T-helper 9 cell (primary cell): ENCODE measurements at regions not wholly inside any gene's neighbourhood (a gene's known extent, or its start where the extent isn't known, plus 50 kb on each side); places are given as distances from the start of the nearest gene placed in this dataset.
"Not testable (repeated sequence)": the region's sequence is repeated elsewhere in the genome, so short reads cannot be mapped to it uniquely, and the experiment has no call there.

ENCODE experiments used
- DNase-seq: peaks from one replicate; pipeline ENCODE4 v3.0.0-alpha.2; 2020

- no peak for DNase-seq
Observed at GRCh38 chr3:152583963-152584362, 251.0 kb upstream of the P2RY1 start.

DNA sequence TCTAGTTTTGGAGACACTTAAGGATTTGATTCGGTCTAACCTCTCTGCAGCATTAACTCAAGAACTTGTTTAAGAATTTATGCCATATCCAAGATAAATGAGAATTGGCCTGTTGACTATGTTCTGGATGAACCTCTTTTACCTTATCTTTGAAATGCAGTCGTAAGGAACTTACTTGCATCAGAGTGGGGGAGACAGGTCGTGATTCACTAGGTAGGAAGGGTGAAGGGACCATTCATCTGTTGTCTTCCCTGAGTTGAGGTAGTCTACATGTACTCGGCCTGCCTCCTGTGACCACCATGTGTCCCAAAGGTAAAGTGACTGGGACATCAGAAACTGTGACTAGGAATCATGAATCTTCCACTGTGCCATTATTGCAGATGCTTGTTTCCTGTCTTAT is 248.0 kb upstream of the P2RY1 start:
- no peak for DNase-seq

DNA sequence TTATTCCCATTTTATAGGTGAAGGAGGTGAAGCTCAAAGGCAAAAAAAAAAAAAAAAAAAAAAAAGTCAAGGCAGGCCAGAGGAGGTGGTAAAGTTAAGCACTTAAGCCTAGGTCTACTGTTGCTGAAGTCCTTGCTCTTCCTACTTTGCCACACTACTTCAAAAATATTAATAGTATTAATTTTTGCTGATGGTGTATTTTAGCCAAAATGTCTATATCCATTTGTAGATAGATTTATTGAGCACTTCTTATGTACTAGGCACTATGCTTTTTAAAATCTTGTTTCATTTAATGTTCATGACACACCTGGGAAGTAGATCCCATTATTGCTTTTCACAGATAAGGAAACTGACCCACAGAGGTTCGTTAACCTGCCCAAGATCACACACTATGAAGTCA is 247.1 kb upstream of the P2RY1 start:
- DNase-seq: no peak

- DNase-seq: no peak
Observed at GRCh38 chr3:152589644-152590043, 245.3 kb upstream of the P2RY1 start.

DNA sequence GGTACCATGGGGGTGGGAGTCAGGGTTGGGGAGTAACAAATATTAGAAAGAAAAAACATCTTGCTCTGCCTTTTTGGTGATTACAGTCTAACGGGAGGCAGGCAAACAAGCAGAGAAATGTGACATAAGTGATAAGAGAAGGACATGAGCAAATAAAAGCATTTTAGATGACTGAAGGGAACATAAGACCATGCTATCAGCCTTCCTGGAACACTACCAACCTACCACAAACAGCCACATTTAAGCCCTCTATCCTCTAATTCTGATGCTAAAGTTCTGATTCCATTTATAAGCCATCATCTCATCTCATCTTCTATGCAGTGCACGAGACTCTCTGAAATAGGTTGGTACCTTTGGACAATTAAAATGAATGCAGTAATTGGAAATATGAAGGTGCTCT is 243.4 kb upstream of the P2RY1 start:
- DNase-seq: no peak

DNA sequence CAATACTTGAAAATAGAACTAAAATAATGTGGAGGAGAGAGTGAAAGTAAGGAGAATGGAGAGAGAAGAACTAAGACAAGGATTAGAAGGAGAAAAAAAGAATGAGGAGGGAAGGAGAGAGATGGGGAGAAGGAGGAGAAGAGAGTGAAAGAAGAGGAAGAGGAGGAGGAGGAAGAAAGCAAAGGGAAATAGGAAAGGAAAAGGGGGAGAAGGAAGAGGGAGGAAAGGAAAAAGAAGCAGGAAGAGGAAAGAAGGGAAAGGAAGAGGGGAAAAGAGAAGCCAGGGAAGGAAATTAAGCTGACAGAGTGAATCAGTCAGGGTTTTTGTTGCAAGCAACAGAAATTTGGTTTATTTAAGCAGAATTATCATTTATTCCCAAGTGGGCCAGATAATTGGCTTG is 241.7 kb upstream of the P2RY1 start:
- DNase-seq: no peak

DNA sequence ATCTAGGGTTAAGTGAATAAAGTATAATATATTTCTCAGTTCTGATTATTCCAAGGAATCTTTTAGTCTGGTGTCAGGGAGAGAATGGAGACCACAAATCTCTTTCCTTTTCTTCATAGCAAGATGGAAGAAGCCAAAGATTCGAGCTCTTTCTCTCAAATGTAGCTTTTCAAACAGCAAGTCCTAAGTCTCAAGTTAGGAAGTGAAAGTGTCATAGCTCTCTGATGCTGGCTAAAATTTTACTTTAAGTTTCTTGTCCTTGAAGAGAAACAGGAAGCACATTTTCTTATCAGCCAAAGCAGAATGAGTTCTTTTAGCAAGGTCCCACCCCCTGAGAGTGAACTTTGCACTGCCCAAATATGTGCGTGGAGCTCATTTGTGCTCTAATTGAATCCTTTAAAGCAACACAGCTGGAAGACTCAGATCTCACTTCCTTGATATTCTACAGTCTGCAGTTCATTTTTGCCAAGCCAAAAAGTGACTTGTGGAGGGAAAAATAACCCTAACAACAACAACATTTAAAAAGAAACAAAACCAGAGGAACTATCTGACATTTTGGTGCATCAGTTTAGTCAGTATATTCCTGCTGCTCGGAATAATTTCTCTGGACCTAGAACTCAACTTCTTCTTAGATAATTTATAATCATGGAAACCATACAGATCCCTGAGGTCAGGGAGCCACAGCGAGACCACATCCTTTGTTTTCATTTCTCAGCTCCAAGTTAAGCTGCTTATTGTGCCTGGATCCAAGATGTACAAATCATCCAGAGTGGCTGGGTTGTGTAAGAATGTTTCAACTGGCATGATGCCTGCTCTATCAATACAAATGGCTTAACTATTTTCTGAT is 238.7 kb upstream of the P2RY1 start:
- DNase-seq: no peak

- DNase-seq: not testable (repeated sequence)
Observed at GRCh38 chr3:152596832-152597231, 238.1 kb upstream of the P2RY1 start.

- DNase-seq: no peak
Observed at GRCh38 chr3:152606146-152606545, 228.8 kb upstream of the P2RY1 start.

GRCh38 chr3:152607179-152607578 is 227.8 kb upstream of the P2RY1 start:
- DNase-seq: no peak

- no peak for DNase-seq
Observed at GRCh38 chr3:152608696-152609594, 226.0 kb upstream of the P2RY1 start.

DNA sequence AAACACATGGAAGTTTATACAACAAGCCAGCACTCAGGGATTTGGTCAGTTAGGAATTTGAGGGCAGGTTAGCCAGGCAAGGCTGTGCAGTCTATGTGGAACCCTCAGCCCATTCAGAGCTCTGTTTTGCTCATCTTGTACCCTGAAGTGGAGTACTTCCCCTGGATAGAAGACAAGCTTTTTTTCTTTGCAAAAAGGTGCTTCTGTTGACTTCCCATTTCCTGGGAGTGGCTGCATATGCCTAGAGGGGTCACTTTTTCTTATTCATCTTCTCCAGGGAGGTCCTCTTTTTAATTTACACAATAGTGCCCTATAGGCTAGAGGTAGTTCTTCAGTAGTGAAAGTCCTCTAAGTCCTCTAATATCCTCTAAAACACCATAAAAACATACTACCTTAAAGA is 225.0 kb upstream of the P2RY1 start:
- DNase-seq: no peak

GRCh38 chr3:152610622-152611021 is 224.3 kb upstream of the P2RY1 start:
- no peak for DNase-seq

DNA sequence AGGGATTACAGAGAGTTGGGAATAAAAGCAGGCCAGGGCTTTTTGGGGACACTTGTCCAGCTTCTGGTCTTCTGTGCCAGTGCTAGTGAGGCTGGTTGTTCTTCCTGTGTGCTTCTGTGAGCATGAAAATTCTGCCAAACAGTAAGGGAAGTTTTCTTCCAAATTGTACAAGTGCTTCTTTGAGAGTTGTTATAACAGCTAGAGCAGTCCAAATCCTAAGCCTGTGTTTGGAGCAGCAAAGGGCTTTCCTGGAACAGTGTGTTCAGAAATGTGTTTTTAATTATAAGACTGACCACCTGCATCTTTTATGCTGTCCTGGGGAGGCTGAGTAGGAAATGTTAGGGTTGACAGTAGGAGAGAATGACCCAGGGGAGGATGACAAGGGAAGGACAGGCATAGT is 223.0 kb upstream of the P2RY1 start:
- no peak for DNase-seq

- DNase-seq: no peak
Observed at GRCh38 chr3:152613851-152614250, 221.1 kb upstream of the P2RY1 start.

- DNase-seq: no peak
Observed at GRCh38 chr3:152615681-152616080, 219.2 kb upstream of the P2RY1 start.

GRCh38 chr3:152617609-152618008 is 217.3 kb upstream of the P2RY1 start:
- DNase-seq: no peak

GRCh38 chr3:152618529-152618928 is 216.4 kb upstream of the P2RY1 start:
- DNase-seq: no peak

DNA sequence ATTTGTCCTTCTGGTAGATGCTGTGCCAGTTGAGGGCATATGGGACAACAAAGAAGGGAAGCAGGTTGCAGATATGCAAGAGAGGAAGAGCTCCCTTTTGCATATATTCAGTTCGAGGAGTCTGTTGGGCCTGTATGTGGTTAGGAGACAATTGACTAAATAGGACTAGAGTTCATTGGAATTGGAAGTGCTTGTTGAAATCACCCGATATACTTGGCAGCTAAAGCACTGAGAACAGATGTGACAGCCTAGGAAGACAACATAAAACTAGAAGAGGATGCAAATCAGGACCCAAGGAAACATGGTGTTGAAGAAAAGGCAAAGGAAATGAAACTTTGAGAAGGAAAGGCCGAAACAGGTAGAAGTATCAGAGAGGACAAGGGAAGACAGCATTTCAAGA is 215.2 kb upstream of the P2RY1 start:
- DNase-seq: no peak

DNA sequence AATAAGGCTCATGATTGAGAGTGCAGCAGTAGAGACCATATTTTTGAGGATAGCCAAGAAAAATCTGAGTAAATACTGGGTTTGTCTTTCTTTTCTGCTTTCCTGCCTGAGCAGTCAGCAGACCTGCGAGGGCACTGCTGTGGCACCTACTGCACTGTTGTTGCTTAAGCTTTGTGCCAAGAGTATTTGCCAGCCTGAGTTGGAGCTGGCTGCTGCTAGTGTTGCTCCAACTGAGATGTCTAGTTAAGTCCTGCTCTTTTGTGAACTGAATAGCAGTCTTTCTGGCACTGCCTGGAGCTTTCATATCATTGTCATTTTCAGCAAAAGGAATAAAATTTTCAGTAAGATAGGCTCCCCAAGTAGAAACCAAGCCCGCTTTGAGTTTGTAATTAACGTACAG is 214.5 kb upstream of the P2RY1 start:
- no peak for DNase-seq

DNA sequence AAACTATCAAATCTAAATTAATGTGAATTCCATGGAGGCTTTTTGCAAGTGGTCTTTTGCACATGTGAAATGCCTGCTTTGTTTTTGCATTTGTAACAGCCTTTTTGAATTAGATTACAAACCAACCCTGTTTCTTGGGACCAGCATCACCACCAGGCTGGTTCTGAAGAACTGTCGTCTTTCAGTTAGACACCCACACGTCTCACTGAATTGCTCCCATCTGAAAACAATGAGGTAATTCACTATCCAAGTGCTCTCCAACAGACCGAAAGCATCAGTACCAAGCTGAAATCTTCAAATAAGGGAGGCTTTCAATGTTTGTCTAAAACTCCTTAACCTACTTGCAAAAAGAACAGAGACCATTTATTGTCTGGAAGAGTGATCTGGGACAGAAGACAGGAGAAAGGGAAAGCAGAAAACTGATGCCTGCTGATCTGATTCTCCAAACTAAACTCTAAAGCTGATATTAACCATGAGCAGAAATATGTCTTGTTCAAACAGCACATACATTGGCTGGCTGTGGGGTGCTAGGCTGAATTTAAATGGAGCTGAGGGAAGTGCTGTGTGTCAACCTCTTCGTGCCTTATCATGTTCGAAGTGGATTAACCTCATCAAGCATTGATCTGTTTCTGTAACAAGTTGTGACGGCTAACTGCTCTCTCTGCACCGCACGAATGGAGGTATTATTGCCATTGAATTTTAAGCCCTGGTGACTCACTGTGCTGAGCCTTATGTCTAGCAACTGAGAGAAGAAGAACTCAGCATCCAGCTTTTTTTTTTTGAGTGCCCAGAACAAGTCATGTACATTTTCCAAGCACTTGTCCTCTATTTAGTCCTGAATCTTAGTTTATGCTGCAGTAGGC is 213.7 kb upstream of the P2RY1 start:
- DNase-seq: no peak

- no peak for DNase-seq
Observed at GRCh38 chr3:152621967-152622810, 212.7 kb upstream of the P2RY1 start.
